HepG2 (cell line): ENCODE measurements at regions not wholly inside any gene's neighbourhood (a gene's known extent, or its start where the extent isn't known, plus 50 kb on each side); places are given as distances from the start of the nearest gene placed in this dataset.
"Not testable (repeated sequence)": the region's sequence is repeated elsewhere in the genome, so short reads cannot be mapped to it uniquely, and the experiment has no call there.

Experiments used
- SIN3A ChIP-seq: IDR thresholded peaks from 2 replicates; pipeline ENCODE4 v1.6.1; 2011; ENCODE audit warnings: low read depth, mild to moderate bottlenecking, control low read depth, low read length, borderline replicate concordance
- SRF ChIP-seq: IDR thresholded peaks from 2 replicates; pipeline ENCODE4 v1.6.1; 2011; ENCODE audit warnings: mild to moderate bottlenecking, low read depth, low read length, moderate library complexity
- ZKSCAN5 ChIP-seq: sonication (generic); formaldehyde crosslinking; IDR thresholded peaks from 2 replicates; pipeline ENCODE4 v1.5.1; 2020; ENCODE audit warnings: mild to moderate bottlenecking, missing genetic modification reagents

DNA sequence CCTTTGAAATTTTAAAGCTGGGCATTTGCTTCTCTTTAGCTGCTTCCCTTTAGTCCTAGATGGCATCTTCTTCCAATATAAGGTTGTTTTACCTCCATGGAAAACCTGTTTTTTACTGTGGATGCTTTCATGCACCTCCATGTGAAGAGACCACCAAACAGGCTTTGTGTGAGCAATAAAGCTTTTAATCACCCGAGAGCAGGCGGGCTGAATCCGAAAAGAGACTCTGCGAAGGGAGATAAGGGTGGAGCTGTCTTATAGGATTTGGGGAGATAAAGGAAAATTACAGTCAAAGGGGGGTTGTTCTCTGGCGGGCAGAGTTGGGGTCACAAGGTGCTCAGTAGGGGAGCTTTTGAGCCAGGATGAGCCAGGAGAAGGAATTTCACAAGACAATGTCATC lies 1049.8 kb downstream of the PLOD2 start:
- TF ChIP-seq ZKSCAN5 (CRISPR knock-in tag); SRF; SIN3A: not testable (repeated sequence)
